A549 (cell line): ENCODE measurements at regions not wholly inside any gene's neighbourhood (a gene's known extent, or its start where the extent isn't known, plus 50 kb on each side); places are given as distances from the start of the nearest gene placed in this dataset.

ENCODE experiments used
- EP300 ChIP-seq, 2 experiments: fragments of >200 bp; sonication (Bioruptor Twin); formaldehyde crosslinking; IDR thresholded peaks; 2 replicates in 1 of 2; 3 replicates in 1 of 2; pipeline ENCODE4 v1.6.1; 2016 to 2017
- POLR2A ChIP-seq: IDR thresholded peaks from 2 replicates; pipeline ENCODE4 v1.6.1; 2012; ENCODE audit warnings: mild to moderate bottlenecking, low read length
- TF ChIP-seq, protein P1 (sequence below): IDR thresholded peaks from 2 replicates; pipeline ENCODE4 v1.6.1; 2012
- TF ChIP-seq, protein P2 (sequence below): fragments of 200-600 bp; sonication (generic); IDR thresholded peaks from 2 replicates; pipeline ENCODE4 v1.6.1; 2016; ENCODE audit warnings: antibody characterized with exemption, mild to moderate bottlenecking, moderate library complexity
- TF ChIP-seq, protein P3 (sequence below): fragments of >200 bp; sonication (Bioruptor Twin); formaldehyde crosslinking; IDR thresholded peaks from 3 replicates; pipeline ENCODE4 v1.5.1; 2016

- TF ChIP-seq, protein P1, sequence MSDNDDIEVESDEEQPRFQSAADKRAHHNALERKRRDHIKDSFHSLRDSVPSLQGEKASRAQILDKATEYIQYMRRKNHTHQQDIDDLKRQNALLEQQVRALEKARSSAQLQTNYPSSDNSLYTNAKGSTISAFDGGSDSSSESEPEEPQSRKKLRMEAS, result no peak
- TF ChIP-seq, protein P2, sequence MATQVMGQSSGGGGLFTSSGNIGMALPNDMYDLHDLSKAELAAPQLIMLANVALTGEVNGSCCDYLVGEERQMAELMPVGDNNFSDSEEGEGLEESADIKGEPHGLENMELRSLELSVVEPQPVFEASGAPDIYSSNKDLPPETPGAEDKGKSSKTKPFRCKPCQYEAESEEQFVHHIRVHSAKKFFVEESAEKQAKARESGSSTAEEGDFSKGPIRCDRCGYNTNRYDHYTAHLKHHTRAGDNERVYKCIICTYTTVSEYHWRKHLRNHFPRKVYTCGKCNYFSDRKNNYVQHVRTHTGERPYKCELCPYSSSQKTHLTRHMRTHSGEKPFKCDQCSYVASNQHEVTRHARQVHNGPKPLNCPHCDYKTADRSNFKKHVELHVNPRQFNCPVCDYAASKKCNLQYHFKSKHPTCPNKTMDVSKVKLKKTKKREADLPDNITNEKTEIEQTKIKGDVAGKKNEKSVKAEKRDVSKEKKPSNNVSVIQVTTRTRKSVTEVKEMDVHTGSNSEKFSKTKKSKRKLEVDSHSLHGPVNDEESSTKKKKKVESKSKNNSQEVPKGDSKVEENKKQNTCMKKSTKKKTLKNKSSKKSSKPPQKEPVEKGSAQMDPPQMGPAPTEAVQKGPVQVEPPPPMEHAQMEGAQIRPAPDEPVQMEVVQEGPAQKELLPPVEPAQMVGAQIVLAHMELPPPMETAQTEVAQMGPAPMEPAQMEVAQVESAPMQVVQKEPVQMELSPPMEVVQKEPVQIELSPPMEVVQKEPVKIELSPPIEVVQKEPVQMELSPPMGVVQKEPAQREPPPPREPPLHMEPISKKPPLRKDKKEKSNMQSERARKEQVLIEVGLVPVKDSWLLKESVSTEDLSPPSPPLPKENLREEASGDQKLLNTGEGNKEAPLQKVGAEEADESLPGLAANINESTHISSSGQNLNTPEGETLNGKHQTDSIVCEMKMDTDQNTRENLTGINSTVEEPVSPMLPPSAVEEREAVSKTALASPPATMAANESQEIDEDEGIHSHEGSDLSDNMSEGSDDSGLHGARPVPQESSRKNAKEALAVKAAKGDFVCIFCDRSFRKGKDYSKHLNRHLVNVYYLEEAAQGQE, result no peak
- TF ChIP-seq POLR2A (no peak), EP300 (IDR thresholded peaks at IDR 0.05) (no peak)
- TF ChIP-seq, protein P3, sequence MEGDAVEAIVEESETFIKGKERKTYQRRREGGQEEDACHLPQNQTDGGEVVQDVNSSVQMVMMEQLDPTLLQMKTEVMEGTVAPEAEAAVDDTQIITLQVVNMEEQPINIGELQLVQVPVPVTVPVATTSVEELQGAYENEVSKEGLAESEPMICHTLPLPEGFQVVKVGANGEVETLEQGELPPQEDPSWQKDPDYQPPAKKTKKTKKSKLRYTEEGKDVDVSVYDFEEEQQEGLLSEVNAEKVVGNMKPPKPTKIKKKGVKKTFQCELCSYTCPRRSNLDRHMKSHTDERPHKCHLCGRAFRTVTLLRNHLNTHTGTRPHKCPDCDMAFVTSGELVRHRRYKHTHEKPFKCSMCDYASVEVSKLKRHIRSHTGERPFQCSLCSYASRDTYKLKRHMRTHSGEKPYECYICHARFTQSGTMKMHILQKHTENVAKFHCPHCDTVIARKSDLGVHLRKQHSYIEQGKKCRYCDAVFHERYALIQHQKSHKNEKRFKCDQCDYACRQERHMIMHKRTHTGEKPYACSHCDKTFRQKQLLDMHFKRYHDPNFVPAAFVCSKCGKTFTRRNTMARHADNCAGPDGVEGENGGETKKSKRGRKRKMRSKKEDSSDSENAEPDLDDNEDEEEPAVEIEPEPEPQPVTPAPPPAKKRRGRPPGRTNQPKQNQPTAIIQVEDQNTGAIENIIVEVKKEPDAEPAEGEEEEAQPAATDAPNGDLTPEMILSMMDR, result no peak
These were observed 442.2 kb upstream of the KLF12 start for GRCh38 chr13:74576420-74576819.
